GM18867 (cell line): ENCODE measurements at regions not wholly inside any gene's neighbourhood (a gene's known extent, or its start where the extent isn't known, plus 50 kb on each side); places are given as distances from the start of the nearest gene placed in this dataset.
"Not testable (repeated sequence)": the region's sequence is repeated elsewhere in the genome, so short reads cannot be mapped to it uniquely, and the experiment has no call there.

Experiments used
- ATAC-seq: cut with Tn5 transposase; IDR thresholded peaks from one replicate; pipeline ENCODE4 v1.9.1; 2021; ENCODE audit warnings: mild to moderate bottlenecking, moderate library complexity; ENCODE audit not compliant: unreplicated experiment

- no peak for ATAC-seq
Measured at GRCh38 chr2:61774351-61774750, 79.5 kb downstream of the FAM161A start.

DNA sequence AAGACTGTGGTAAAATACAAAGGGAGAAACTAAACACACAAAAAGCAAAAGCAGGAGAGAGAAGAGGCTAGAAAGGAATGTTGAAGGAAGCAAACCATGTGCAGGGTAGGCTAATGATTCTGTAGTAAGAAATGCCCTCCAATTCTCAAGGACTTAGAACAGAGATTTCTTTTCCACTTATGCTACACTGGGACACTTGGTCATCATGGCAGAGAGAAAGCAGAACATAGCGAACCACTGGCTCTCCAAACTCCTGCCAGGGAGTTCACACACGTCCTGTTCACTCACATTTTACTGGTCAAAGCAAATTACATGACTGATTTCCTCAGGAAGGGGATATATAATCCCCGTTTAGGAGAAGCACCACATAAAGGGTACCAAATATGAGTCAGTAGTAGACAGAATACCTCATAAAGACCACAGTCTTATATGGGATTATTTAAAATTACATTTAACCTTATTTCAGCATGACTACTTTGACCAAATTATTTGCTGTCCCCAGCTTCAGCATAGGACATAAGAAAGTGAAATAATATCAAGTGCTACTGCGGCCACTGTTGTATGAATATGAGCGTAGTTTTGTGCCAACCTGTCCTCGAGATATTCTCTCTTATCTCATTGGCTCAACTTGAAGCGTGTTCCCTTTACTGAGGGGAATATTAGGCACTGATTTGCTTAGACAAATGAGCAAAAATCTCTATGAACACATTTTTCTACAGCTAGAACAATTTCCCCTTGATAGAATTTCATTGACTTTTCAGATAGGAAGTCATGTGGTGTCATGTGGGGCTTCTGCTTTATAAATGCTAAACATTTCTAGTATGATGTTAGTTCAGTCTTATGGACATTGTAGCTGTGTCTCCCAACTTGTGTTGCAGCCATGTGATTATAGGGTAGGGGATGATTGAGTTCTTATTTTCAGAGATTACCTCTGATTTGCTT lies 81.7 kb downstream of the FAM161A start:
- ATAC-seq: no peak

DNA sequence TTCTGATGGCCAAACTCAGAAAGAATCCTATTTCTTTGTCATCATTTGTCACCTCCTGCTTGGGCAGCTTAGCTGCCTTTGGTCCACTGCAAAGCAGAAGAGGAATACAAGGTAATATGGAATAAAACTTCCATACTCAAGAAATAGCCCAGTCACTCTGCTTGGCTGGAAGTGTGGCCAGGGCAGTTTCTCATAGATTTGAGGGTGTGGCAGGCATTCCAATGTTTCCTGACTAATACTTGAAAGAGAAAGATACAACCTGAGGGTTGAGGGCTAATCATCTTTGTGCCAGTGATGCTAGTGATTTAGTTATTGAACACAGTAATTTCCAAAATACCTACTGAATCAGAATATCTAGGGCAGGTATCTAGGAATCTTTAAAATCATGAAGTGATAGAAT lies 83.1 kb downstream of the FAM161A start:
- no peak for ATAC-seq

- no peak for ATAC-seq
Measured at GRCh38 chr2:61770298-61770697, 83.6 kb downstream of the FAM161A start.

GRCh38 chr2:61769093-61769675 lies 84.7 kb downstream of the FAM161A start:
- ATAC-seq: no peak

DNA sequence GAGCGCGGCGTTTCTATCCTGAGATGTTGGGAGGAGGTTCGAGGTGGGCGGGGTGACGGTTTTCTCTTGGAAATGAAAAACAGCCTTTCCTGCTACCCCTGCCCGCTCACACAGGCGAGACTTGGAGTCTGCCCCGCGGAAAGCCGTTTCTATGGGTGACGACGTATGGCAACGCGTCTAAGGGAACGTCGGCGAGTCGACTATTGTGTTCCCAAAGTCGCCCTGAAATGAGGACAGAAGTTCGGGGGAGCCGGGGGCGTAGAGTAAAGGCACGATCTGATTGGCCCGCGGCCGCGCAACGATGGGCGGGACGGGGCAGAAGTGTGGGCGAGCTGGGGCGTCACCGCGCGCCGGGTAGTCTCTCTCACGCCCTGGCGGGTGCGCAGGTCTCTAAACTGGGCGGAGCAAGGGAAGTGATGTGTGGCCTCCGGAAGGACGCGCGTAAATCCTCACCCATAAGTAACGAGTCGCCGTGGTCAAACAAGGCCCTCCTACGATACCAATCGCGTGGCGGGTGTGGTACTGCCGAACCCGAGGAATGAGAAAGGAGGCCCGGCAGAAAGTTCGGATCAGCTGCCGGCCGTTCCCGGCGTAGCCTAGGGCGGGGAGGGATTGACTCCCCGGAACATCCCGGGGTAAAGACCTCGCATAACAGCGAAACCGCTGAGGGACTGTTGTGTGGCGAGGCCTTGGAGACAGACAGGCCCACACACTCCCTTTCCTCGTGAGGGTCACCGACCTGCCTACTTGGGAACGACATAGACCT lies 89.6 kb downstream of the FAM161A start:
- peak; percentile 98 for ATAC-seq

GRCh38 chr2:61763605-61764034 lies 90.2 kb downstream of the FAM161A start:
- peak; percentile 20 for ATAC-seq

DNA sequence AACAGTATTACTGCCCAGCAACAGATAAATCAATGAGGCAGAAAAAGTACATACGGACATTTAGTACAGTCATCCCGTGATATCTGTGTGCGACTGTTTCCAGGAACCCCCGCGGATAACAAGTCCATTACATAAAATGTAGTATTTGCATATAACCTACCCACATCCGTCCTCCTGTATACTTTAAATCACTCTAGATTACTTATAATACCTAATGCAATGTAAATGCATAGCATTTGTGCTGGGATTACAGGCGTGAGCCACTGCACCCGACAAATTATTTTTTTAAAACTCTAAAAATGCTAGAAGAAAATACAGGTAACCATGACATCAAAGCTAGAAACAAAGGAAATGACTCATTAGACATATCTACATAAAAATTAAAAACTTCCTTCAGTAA lies 91.6 kb downstream of the FAM161A start:
- ATAC-seq: no peak

GRCh38 chr2:61759718-61760117 lies 94.1 kb downstream of the FAM161A start:
- no peak for ATAC-seq

DNA sequence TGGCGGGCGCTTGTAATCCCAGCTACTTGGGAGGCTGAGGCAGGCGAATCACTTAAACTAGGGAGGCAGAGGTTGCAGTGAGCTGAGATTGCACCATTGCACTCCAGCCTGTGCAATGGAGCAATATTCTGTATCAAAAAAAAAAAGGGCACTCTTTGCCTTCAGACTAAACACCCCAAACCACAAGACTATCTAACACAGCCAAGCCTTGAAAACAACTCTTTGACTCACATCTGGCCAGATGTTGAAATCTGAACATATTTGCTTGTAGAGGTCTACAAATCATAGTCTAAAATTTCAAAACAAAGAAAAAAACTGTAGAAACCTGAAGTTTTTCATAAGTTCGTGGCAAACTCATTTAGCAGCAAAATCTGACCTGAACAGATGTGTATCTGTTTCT lies 94.9 kb downstream of the FAM161A start:
- no peak for ATAC-seq

DNA sequence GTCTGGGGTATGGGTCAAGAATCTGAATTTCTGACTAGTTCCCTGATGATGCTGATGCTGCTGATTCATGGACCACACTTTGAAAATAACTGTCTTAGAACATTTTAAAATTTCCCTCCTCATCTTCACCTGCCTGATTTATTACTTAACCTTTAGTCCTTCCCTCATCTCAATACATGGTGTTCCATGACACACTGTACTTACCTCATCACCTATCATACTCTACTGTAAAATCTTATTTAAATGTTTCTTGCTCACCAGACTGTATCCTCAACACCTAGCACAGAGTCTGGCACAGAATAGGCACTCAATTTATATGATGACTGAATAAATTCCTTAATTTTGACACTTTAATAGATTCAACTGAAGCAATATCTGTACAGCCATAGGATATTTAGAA lies 95.7 kb downstream of the FAM161A start:
- no peak for ATAC-seq

GRCh38 chr2:61753512-61753911 lies 100.3 kb downstream of the FAM161A start:
- ATAC-seq: no peak

GRCh38 chr2:61750624-61751023 lies 103.2 kb downstream of the FAM161A start:
- ATAC-seq: no peak

GRCh38 chr2:61742955-61743354 lies 110.9 kb downstream of the FAM161A start:
- ATAC-seq: no peak

DNA sequence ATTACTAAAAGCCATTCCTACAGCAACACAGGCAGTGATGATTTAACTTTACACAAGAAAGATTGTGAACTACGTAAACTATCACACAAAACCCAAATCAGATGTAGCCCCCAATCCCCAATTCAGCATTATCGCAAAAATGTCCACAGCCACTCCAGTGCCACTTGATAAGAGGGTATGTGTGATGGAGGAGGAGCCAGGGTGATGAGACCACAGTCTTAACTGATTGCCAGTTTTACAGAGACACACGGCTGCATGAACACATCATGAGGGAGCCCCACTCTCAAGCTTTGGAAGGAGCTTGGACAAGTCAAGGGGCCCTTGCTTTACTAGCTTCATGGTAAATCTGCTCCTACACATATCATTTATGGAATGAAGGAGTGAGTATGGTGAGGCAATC lies 116.0 kb downstream of the FAM161A start:
- ATAC-seq: no peak

DNA sequence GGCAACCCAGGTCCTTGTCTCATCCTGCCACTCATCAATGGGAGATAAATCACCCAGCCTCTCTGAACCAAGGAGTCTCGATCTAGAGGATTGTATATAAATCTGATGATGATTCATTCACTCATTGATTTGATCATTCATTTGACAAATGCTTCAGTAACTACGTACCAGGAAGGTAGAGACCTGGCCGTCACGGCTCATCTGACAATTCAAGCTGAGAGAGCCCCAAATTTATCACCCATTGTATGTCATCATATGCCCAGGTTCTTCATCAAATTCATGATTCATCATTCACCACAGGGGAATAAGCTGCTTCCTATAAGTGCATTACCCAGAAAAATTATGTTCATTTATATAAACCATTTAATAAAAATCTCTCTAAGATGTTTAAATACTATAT lies 116.9 kb downstream of the FAM161A start:
- no peak for ATAC-seq

DNA sequence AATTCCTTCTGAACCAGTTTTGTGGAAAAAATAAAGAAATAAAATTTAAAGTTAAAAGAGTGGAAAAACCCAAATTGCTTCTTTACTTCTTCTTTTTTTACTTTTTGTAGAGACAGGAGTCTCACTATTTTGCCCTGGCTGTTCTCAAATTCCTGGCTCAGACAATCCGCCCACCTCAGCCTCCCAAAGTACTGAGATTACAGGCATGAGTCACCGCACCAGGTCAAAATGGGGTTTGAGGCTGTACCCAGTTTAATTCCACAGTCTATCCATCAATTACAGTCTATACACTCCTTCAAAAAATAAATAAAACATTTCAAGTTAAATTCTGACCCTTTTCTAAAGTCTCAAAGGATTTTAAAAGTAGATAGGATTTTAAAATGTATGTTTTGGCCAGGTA lies 120.3 kb downstream of the FAM161A start:
- ATAC-seq: no peak

DNA sequence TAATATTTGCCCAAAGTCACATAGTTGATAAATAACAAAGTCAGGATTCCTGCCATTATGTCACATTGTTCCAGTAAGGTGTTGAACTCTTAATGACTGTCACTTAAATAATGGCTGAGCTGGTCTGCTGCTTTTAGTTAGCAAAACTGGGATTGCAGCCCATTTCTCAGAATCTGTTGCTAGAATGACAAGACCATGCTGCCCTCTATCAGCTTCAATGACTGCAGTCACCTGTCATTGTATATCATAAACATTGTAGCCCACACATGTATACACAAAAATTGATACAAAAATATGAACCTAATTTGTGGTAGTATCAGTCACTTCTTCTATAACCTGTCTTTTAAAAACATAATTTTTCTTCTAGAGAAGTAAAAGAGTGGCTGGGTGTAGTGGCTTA lies 121.1 kb downstream of the FAM161A start:
- no peak for ATAC-seq

GRCh38 chr2:61727746-61728145 lies 126.1 kb downstream of the FAM161A start:
- ATAC-seq: no peak

DNA sequence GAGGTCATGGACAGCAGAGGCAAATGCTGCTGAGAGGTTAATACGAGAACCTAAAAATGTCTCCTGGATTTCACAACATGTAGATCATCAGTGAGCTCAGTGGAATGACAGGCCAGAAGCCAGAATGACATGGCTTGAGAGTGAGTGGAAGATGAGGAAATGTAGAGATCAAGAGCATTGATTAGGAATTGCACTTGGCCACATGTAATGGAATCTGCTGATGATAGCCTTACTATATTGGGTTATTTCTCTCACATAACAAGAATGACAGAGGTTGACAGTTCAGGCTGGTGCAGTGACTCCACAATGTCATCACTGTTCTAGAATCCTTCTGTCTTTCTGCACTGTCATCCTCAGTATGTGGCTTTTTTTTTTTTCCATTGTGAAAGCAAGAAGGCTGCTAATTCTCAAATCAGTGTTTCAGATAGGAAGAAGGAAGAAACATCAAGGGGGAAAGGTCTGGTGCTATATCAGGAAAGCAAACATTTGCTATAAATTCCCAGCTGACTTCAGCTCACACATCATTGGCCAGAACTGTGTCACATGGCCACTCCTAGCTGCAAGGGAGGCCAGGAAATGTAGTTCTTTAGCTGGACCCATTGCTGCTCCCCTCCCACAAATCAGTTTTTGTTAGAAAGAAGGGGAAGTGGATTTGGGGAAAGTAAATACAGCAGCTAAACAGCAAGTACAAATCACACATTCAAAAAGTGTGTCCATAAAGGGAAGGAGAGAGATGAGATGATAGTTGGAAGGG lies 127.2 kb downstream of the FAM161A start:
- ATAC-seq: no peak

- ATAC-seq: not testable (repeated sequence)
Measured at GRCh38 chr2:61723364-61723763, 130.5 kb downstream of the FAM161A start.
